ENCODE measurements at regions not wholly inside any gene's neighbourhood (a gene's known extent, or its start where the extent isn't known, plus 50 kb on each side); places are given as distances from the start of the nearest gene placed in this dataset.

- no peak for DNase-seq
These were observed 96.0 kb downstream of the CEBPB start for GRCh38 chr20:50286609-50287008.

DNA sequence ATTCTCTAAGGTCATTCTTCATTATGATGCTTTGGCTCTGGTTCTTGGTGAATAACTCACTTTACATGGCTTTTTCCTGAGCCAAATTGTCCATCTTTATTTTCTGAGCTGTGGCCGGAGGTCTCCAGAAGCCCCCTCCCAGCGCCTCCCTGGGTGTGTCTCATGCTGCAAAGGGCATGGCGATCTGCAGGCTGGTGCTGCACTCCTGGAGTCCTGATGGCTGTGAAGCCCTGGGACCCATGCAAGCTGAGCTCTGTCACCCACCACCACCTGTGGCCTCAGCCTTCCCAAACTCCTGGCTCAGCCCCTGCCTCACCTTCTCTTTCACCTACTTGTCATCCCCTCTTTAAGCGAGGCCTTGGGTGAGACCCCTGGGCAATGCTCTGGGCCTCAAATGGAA, 96.9 kb downstream of the CEBPB start:
- DNase-seq = no peak

DNA sequence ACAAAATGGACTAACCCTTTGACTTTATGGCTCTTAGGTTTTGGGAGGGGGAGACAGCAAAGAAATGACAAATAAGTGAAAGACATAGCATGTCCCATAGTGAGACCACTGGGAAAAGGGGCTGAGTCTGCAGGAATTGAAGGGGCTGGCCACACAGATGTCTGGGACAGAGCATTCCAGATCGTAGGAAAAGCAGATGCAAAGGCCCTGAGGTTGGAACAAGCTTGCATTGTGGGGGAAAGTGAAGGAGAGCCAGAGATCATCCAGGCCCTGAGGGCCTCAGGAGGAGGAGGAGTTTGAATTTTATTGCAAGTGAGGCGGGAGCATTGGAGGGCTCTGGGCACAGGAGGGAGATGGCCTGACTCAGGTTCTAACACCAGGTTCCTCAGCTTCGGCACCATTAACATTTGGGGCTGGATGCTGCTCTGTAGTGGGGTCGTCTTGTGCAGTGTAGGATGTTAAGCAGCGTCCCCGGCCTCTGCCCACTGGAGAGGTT, 97.5 kb downstream of the CEBPB start:
- no peak for DNase-seq

DNA sequence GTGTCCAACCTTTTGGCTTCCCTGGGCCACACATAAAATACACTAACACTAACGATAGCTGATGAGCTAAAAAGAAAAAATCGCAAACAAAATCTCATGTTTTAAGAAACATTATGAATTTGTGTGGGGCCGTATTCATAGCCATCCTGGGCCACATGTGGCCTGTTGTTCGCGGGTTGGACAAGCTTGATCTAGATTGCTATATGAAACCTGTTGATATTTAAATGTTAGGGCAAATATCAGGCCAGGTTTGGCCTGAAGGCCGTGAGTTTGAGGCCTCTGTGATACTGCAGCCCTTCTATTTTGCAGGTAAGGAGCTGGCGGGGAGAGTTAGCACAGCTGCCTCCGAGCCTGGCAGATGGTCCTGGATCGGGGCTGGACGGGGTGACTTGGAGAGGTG, 99.0 kb downstream of the CEBPB start:
- DNase-seq = no peak

GRCh38 chr20:50290112-50290511, 99.5 kb downstream of the CEBPB start:
- no peak for DNase-seq

GRCh38 chr20:50290808-50291207, 100.2 kb downstream of the CEBPB start:
- no peak for DNase-seq

DNA sequence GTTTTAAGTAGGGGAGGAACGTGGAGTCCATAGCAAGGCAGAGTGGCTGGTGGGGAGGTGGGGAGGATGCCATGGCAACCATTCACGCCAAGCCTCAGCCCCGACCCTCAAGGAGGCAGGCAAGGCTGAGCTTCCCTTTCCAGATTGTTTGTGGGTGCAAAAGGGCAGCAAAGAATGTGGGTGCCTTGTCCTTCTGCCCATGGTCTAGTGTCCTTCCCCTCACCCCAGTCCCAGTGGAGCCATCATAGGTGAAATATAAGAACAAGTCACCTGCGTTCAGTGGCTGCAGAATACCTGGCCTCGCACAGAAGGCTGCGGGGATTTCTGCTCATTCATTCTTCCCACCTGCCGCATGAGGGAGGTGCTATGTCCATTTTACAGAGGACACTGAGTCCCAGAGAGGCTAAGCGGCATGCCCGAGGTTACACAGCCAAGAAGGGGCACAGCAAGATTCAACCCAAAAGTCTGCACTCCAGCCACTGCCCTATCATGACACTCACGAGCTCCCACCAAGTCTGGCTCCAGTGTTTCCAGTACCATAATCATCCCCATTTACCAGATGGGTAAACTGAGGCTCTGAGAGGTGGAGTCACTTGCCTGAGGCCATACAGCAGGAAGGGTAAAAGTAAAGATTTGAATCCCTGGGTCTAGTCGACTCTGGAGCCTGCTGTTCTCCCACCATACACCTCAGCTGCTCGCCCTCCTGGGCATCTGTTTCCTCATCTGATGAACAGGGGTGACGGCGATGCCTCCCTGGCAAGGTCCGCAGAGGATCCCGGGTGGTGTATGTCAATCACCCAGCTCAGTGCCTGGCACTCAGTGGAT, 100.8 kb downstream of the CEBPB start:
- DNase-seq = no peak

DNA sequence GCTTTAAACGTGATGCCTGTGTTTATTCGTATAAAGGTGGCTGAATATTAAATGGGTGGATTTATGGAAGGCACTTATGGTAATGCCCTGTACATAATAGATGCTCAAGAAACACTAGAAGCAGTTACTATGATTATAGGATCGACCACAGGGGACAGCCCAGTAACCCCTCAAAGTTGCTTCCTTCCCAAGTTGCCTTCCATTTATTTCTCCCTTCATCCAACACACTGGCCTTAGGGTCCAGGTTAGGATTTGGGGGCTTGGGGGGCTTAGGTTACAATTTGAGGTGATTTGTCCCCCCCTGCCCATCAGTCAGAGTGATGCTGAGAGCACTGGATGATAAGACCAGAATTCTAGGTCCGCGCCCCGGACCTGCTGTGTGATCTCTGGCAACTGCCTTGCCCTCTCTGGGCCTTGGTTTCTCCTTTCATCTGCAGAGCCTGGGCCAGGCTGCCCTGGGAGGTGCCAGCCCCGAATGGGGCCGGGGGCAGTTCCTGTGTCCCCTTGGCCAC, 101.5 kb downstream of the CEBPB start:
- no peak for DNase-seq

DNA sequence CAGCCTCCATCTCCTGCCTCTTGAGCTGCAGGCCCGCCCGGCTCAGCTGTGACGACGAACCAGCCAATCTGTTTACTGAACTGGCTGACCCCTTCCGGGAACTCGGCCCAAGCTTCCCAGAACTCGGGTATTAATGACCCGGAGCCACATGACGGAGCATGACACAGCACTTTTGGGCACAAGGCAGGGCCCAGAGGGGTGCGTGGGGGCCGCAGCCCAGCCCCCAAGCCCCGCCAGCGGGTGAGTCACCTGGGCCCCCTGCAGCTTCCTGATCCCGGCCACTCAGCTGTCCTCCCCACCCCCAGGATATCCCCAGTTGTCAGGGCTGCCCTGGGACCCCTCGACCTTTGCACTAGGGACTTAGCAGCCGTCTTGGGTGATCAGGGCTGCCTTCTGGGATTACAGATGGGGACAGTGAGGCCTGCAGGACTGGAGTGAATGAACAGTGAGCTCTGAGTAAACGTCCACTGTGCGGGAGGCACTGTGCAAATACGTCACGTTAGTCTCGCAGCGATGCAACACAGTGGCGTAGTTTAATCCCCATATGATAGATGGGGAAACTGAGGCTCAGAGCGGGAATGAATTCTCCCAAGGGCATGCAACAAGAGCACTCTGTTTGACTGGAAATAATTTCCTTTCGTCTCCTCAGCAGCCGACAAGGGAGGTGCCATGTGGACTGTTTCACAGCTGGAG, 102.1 kb downstream of the CEBPB start:
- DNase-seq = no peak

GRCh38 chr20:50293284-50294139, 102.9 kb downstream of the CEBPB start:
- DNase-seq = no peak

DNA sequence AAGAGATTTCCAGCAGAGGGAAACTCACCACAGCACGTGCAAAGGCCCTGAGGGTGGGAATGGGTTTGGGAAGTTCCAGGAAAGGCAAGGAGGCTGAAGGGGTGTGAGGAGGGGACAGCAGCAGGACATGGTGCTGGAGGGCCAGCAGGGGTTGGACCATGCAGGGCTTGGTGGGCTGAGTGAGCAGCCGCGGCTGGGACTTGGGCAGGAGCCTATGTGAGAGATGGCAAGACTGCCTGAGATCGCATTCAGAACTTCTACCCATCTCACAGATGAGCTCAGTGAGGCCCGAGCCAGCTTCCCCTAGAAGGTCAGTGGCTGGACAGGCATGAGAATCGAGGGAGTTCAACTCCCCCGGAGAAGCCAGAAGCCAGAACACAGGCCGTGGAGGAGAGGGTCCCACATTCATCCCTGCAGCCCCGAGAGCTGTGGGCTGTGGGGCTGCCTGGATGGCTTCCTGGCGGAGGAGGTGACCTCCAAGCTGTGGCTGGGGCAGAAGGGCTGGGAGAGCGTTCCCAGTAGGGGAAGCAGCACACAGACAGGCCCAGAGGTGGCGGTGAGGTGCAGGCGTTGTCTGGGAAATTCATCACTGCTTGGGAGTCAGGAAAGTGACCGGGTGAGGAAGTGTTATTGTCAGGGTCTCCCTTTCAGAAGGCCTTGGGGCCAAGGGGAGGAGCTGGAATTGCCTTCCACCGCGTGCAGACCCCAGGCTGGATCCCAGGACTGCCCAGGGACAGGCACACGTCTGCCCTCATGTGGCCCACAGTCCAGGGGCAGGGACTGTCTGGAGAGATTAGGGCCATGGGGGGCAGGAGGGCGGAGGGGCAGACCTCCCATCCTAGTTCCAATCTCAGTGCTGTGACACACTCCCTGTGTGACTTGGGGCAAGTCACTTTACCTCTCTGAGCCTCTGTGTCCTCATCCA, 103.8 kb downstream of the CEBPB start:
- no peak for DNase-seq

GRCh38 chr20:50295345-50295744, 104.7 kb downstream of the CEBPB start:
- DNase-seq = no peak

- no peak for DNase-seq
These were observed 105.3 kb downstream of the CEBPB start for GRCh38 chr20:50295762-50296449.

DNA sequence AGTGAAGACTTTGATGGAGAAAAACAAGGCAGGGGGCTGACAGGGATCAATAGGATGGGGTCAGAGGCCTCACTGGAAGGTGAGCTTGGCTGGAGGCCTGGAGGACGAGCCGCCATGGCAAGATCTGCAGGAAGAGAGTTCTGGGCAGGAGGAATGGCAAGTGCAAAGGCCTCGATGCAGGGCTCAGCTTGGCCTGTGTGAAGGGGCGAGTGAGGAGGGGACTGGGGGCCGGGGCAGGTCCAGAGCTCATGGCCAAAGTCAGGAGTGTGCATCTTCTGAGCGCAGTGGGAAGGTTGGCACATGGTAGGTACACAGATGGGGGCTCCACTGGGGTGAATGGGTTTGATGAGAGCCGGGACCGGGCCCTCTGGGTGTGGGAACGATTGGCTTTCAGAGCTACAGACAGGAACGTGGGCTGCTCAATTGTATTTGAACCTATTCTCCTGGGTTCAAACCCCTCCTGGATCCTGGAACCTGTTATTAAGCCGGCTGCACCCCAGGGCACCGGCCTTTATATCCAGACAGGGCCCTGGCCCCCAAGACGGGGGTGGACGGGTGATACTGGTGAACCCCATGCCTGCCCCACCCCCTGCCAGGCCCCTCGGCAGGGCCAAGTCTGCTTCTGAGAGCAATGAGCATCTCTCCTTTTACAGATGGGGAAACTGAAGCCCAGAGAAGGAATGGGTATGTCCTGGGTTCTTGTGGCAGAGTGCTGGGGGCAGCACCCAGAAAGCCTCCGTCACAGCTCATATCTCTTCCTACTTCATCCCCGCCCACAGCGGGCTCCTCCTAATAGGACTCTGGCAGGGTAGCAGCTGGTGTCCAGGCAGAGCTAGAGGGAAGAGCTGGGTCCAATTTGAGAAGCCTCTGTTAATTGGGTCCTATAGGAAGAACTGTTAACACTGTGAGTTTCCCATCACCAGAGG, 106.1 kb downstream of the CEBPB start:
- no peak for DNase-seq

DNA sequence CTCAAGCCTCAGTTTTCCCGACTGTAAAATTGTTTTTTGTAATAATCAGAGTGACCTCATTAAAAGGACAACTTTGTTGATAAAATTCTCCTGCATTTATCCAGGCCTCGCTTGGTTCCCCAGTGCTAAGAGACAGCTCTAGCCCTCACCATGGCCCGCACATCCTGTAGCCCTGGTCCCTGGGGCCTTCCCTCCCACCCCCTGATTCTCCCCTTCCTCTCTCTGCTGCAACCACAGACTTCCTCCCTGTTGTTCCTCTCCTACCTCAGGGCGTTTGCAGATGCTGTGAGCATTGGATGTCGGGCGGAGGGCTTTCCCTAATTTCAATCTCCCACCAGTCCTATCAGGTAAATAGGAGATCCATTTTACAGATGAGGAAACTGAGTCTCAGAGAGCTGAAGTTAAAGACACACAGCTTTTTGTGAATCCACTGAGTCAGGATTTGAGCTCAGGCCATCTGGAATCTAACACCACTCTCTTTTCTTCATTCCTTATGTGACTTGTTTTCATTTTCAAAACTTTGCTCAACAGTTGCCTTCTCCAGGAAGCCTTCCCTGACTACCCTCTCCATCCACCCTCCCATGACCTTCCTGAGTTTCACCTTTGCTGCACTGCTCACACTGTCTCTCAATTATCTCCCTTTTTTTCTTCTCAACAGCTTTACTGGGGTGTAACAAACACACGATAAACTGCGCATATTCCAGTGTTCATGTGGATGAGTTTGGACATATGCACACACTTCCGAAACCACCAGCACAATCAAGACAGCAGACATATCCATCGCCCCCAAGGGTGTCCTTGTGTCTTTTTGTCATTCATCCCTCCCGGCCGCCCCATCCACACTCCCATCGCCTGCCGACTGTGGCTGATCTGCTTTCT, 107.1 kb downstream of the CEBPB start:
- no peak for DNase-seq

DNA sequence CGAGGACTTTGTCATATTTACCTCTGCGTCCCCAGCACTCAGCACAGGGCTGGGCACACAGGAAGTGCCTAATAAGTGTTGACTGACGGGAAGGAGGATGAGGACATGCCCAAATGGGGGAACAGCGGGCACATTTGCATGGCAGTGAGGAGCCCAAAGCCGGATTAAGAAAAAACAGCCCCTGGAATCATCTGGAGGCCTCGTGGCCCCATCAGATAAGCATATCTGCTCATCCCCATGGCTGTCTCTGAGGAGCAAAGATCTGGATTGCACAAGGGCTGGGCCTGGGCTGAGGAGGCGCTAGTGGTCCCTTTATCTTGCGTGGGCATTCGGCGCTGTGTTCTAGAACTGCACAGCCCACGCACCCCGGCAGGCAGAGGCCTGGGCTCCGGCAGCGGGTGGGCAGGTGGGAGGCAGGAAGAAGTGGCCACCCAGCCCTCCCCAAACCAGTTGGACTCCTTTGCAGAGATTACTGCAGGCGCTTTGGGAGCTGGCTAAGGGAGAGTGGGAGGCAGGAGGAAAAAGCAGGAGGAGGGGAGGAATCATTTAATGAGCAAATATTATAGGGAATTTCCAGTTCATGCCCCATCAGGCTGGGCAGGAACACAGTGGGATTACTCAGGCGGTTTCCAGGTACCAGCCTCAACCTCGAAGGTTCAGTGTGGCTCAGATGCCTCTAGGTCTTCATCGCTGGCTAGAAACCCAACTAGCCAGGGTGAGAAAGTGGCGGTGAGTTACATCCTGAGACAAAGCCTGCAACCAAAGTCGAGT, 108.1 kb downstream of the CEBPB start:
- no peak for DNase-seq

GRCh38 chr20:50299325-50299629, 108.6 kb downstream of the CEBPB start:
- DNase-seq = no peak

- DNase-seq = no peak
These were observed 110.5 kb downstream of the CEBPB start for GRCh38 chr20:50301165-50301564.

GRCh38 chr20:50301712-50302111, 111.1 kb downstream of the CEBPB start:
- no peak for DNase-seq
